Endothelial cell of umbilical vein (primary cell): ENCODE measurements at regions not wholly inside any gene's neighbourhood (a gene's known extent, or its start where the extent isn't known, plus 50 kb on each side); places are given as distances from the start of the nearest gene placed in this dataset.
A peak's percentile ranks its signal among the peaks of the same experiment; 100 is the strongest.

Experiments
- BruUV-seq: library from RNA; stranded (reverse); fragments of 400-500 nt; replicated peaks from 2 replicates; lab custom pipeline; 2021; lab: Mats Ljungman, UMichigan
- CTCF ChIA-PET: fragments of 300-600, 350-600 bp; sonication (Branson Sonifier 250); formaldehyde crosslinking; loops from one replicate; lab custom pipeline; 2021; ENCODE audit warnings: antibody characterized with exemption, inconsistent platforms; lab: Charles Lee
- POLR2A ChIA-PET: fragments of 300-600, 350-600 bp; sonication (Branson Sonifier 250); formaldehyde crosslinking; loops from one replicate; lab custom pipeline; 2021; ENCODE audit warnings: antibody characterized with exemption, inconsistent platforms; lab: Charles Lee
- DNase-seq: peaks from one replicate; pipeline ENCODE4 v3.0.0-alpha.2; 2011; ENCODE audit warnings: low read depth, low spot score
- FAIRE-seq: peaks from 2 replicates; lab custom pipeline; 2011; peaks lifted over from hg19 to GRCh38; lab: Jason Lieb, UNC
- H2AFZ ChIP-seq: 2 replicates; pipeline ENCODE4 v1.6.0; 2012; ENCODE audit warnings: low read depth, low read length, control low read depth, inconsistent platforms
- H3K27ac ChIP-seq: 2 replicates; pipeline ENCODE4 v1.5.1; 2011; ENCODE audit warnings: low read depth, mild to moderate bottlenecking, control low read depth, low read length, moderate library complexity; ENCODE audit not compliant: insufficient read depth
- H3K27me3 ChIP-seq, 2 experiments: 2 replicates each; pipeline versions ENCODE4 v1.6.0 to v1.6.1; 2011; ENCODE audit warnings: low read length in 2 of 2, mixed read lengths in 1 of 2; ENCODE audit not compliant: control insufficient read depth in 2 of 2, insufficient read depth in 2 of 2
- H3K36me3 ChIP-seq, 2 experiments: 2 replicates in 1 of 2; 3 replicates in 1 of 2; pipeline ENCODE4 v1.5.1; 2011; ENCODE audit warnings: low read length in 2 of 2, mild to moderate bottlenecking in 1 of 2, moderate library complexity in 1 of 2; ENCODE audit not compliant: control insufficient read depth in 2 of 2, insufficient read depth in 2 of 2; ENCODE audit errors: extremely low read depth in 1 of 2
- H3K4me1 ChIP-seq: 3 replicates; pipeline ENCODE4 v1.5.1; 2011; ENCODE audit warnings: mild to moderate bottlenecking, low read length; ENCODE audit not compliant: control insufficient read depth, insufficient read depth; ENCODE audit errors: extremely low read depth
- H3K4me2 ChIP-seq: 2 replicates; pipeline ENCODE4 v1.6.1; 2011; ENCODE audit warnings: low read length, control low read depth, mixed read lengths; ENCODE audit not compliant: insufficient read depth
- H3K4me3 ChIP-seq, 3 experiments: fragments of 200-600 bp in 1 of 3; sonication (generic), shearing (Covaris generic) in 1 of 3; replicated peaks in 1 of 3; 2 replicates each; pipeline ENCODE4 v1.5.1; 2011 to 2016; ENCODE audit warnings: control low read depth in 3 of 3, low read length in 3 of 3, mild to moderate bottlenecking in 2 of 3, inconsistent platforms in 1 of 3, low read depth in 1 of 3, moderate library complexity in 1 of 3; ENCODE audit not compliant: insufficient read depth in 1 of 3
- H3K79me2 ChIP-seq: 2 replicates; pipeline ENCODE4 v1.6.0; 2012; ENCODE audit warnings: low read length, inconsistent platforms; ENCODE audit not compliant: control insufficient read depth, insufficient read depth
- H3K9ac ChIP-seq: replicated peaks from 2 replicates; pipeline ENCODE3; 2011; ENCODE audit warnings: low read length, control low read depth; ENCODE audit not compliant: insufficient read depth; ENCODE audit errors: extremely low read depth
- H3K9me1 ChIP-seq: replicated peaks from 3 replicates; pipeline ENCODE4 v1.6.0; 2011; ENCODE audit warnings: mild to moderate bottlenecking, low read length; ENCODE audit not compliant: control insufficient read depth, insufficient read depth; ENCODE audit errors: extremely low read depth
- H3K9me3 ChIP-seq: replicated peaks from 2 replicates; pipeline ENCODE4 v1.5.1; 2012; ENCODE audit warnings: low read length, inconsistent platforms; ENCODE audit not compliant: control insufficient read depth, insufficient read depth
- H4K20me1 ChIP-seq: replicated peaks from 2 replicates; pipeline ENCODE3; 2011; ENCODE audit warnings: mild to moderate bottlenecking, low read length; ENCODE audit not compliant: control insufficient read depth, insufficient read depth; ENCODE audit errors: extremely low read depth
- CTCF ChIP-seq, 2 donors: IDR thresholded peaks; 1 replicate in 1 of 2; 2 replicates in 1 of 2; pipeline ENCODE4 v1.5.1; 2011; ENCODE audit warnings: low read length in 2 of 2, mild to moderate bottlenecking in 2 of 2, moderate library complexity in 2 of 2, control low read depth in 1 of 2, inconsistent platforms in 1 of 2, low read depth in 1 of 2; ENCODE audit not compliant: insufficient read depth in 1 of 2; ENCODE audit errors: extremely low read depth in 1 of 2
- EZH2 ChIP-seq: IDR thresholded peaks from 2 replicates; pipeline ENCODE4 v1.6.1; 2012; ENCODE audit warnings: borderline replicate concordance, low read depth, mild to moderate bottlenecking, moderate library complexity, low read length, inconsistent platforms; ENCODE audit not compliant: severe bottlenecking
- FOS ChIP-seq: IDR thresholded peaks from 2 replicates; pipeline ENCODE4 v1.6.1; 2011; ENCODE audit warnings: mild to moderate bottlenecking, low read length, moderate library complexity, borderline replicate concordance; ENCODE audit not compliant: insufficient read depth
- GATA2 ChIP-seq: IDR thresholded peaks from 2 replicates; pipeline ENCODE4 v1.7.0; 2011; ENCODE audit warnings: low read depth, mild to moderate bottlenecking, moderate library complexity, mixed read lengths, low read length; ENCODE audit not compliant: insufficient read length, insufficient read depth
- JUN ChIP-seq: IDR thresholded peaks from 2 replicates; pipeline ENCODE4 v1.6.1; 2011; ENCODE audit warnings: borderline replicate concordance, low read depth; ENCODE audit not compliant: insufficient read length, insufficient read depth
- MAX ChIP-seq: IDR thresholded peaks from 2 replicates; pipeline ENCODE4 v1.6.1; 2011; ENCODE audit not compliant: insufficient read depth, insufficient read length
- MYC ChIP-seq: IDR thresholded peaks from one replicate; pipeline ENCODE4 v1.6.1; 2011; ENCODE audit warnings: mild to moderate bottlenecking, low read depth, low read length
- POLR2A ChIP-seq: IDR thresholded peaks from 2 replicates; pipeline ENCODE4 v1.6.1; 2012; ENCODE audit warnings: low read depth, mild to moderate bottlenecking, control low read depth, low read length
- POLR2AphosphoS5 ChIP-seq: IDR thresholded peaks from 2 replicates; pipeline ENCODE4 v1.6.1; 2012; ENCODE audit warnings: low read depth, mild to moderate bottlenecking, control low read depth, low read length, moderate library complexity; ENCODE audit not compliant: insufficient read depth
- dilution Hi-C: fragments of 300-500 bp; cut with MboI; formaldehyde crosslinking; loops from one replicate; pipeline ENCODE4 v1.15.0; 2019; ENCODE audit warnings: low sequenced_read_pairs; ENCODE audit not compliant: extremely low pct_ligation_motif_present
- intact Hi-C: fragments of 100-400 bp; cut with micrococcal nuclease; formaldehyde crosslinking; loops from one replicate; pipeline ENCODE4 v1.10.0; 2022

- TF ChIP-seq CTCF (IDR thresholded peaks at IDR 0.05; ENCODE audit: extremely low read depth in 1 of 2, insufficient read depth in 1 of 2, low read depth in 1 of 2, low read length in 2 of 2): peak; percentile 50 to 69
- no peak for TF ChIP-seq JUN
- FAIRE-seq (peak; percentile 66), DNase-seq (peak; percentile 42)
- no peak overlapping the region for H2AFZ ChIP-seq
- no TSS peak for BruUV-seq
- H3K4me1 ChIP-seq: no peaks in the 10 kb centered on the region
- H3K27me3 ChIP-seq: no peaks in the 10 kb centered on the region
- no peaks in the 10 kb centered on the region for H3K79me2 ChIP-seq
- no peak overlapping the region for H3K27ac ChIP-seq
- ChIA-PET POLR2A (no interaction called here), CTCF (interaction anchor here (1.0 to 1.1 kb wide), 2 partner anchors 484 to 709 kb away, joined by 10 to 18 read pairs; no protein-coding TSS in a partner anchor)
- H3K4me3 ChIP-seq: no peak overlapping the region
- no peaks in the 10 kb centered on the region for H3K9me1 ChIP-seq
- no peaks in the 10 kb centered on the region for H3K9me3 ChIP-seq
- no peak overlapping the region for H3K4me2 ChIP-seq
- dilution Hi-C loops: no loop called here
- no peaks in the 10 kb centered on the region for H3K36me3 ChIP-seq
- intact Hi-C loops: loop anchor here (1.0 kb wide), 3 partner anchors 484 to 709 kb away; no protein-coding TSS in a partner anchor
- no peak overlapping the region for H3K9ac ChIP-seq
- H4K20me1 ChIP-seq: no peaks in the 10 kb centered on the region
These were observed 263.2 kb downstream of the DMAC1 start for GRCh38 chr9:7536310-7536939.

- Histone ChIP-seq H3K27ac (no peak overlapping the region), H3K9me1 (no peaks in the 10 kb centered on the region), H3K4me1 (no peaks in the 10 kb centered on the region), H2AFZ (no peak overlapping the region), H3K4me2 (no peak overlapping the region), H3K36me3 (no peaks in the 10 kb centered on the region), H3K4me3 (no peak overlapping the region), H3K9me3 (no peaks in the 10 kb centered on the region), H3K27me3 (no peaks in the 10 kb centered on the region), H3K79me2 (no peaks in the 10 kb centered on the region), H3K9ac (no peak overlapping the region), H4K20me1 (no peaks in the 10 kb centered on the region)
- FAIRE-seq: no peak
- ChIA-PET POLR2A (no interaction called here), CTCF (interaction anchor here (1.4 to 2.6 kb wide), 5 partner anchors 133 to 707 kb away, joined by 3 to 30 read pairs (median 4); no protein-coding TSS in a partner anchor)
- no TSS peak for BruUV-seq
- TF ChIP-seq JUN (no peak), POLR2A (no peak), MAX (no peak), POLR2AphosphoS5 (no peak), MYC (no peak), CTCF (IDR thresholded peaks at IDR 0.05; ENCODE audit: extremely low read depth in 1 of 2, insufficient read depth in 1 of 2, low read depth in 1 of 2, low read length in 2 of 2) (no peak), EZH2 (no peak), FOS (no peak), GATA2 (no peak)
- intact Hi-C loops (no loop called here), dilution Hi-C loops (no loop called here)
- DNase-seq: no peak
These were observed 265.2 kb downstream of the DMAC1 start for GRCh38 chr9:7534211-7534935.
